ENCODE measurements at regions not wholly inside any gene's neighbourhood (a gene's known extent, or its start where the extent isn't known, plus 50 kb on each side); places are given as distances from the start of the nearest gene placed in this dataset.

DNA sequence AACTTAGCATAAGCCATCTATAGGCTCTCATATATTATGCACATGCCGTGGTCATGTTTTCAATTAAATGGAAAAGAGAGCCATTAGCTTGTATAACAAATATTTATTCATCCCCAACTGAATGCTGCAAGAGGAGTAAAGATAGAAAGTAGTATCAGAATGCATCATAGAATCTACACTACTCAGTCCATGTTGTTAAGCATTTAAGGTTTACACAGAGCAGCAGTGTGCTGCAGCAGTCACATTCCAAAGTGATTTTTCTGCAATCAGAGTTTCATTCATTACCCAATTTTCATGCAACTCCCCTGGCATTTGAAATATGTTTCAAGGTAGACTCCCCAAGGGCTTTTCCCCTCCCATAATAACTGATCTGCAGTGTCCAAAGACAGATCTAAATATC lies 82.2 kb upstream of the LMO3 start:
- Histone ChIP-seq H3K4me1 (ENCODE audit: insufficient read depth, low read length, poor library complexity, severe bottlenecking) (no peaks in the 10 kb centered on the region), H3K4me3 (ENCODE audit: low read depth, low read length, poor library complexity, severe bottlenecking) (no peak overlapping the region), H2AFZ (ENCODE audit: low read length) (no peak overlapping the region), H3K36me3 (ENCODE audit: insufficient read depth, low read length) (no peaks in the 10 kb centered on the region), H4K20me1 (ENCODE audit: insufficient read depth, low read length) (no peaks in the 10 kb centered on the region), H3K4me2 (ENCODE audit: low read length) (no peak overlapping the region), H3K79me2 (ENCODE audit: insufficient read depth, low read depth, low read length) (no peaks in the 10 kb centered on the region), H3K9me3 (ENCODE audit: low read length) (no peaks in the 10 kb centered on the region), H3K27ac (ENCODE audit: low read depth, low read length, poor library complexity, severe bottlenecking) (no peak overlapping the region), H3K9me2 (ENCODE audit: insufficient read depth, low read length) (no peaks in the 10 kb centered on the region)
- intact Hi-C loops (cut with micrococcal nuclease; ENCODE audit: unreplicated experiment): no loop called here
- ChIA-PET POLR2A (interaction anchor here (0.8 kb wide), 1 partner anchor 142 kb away, joined by 3 read pairs; no protein-coding TSS in a partner anchor), CTCF (ENCODE audit: unreplicated experiment) (no interaction called here)
- no peak for TF ChIP-seq EZH2phosphoT487 (IDR thresholded peaks at IDR 0.05; ENCODE audit: borderline replicate concordance, low read depth, low read length)
- TF ChIP-seq, protein P1, sequence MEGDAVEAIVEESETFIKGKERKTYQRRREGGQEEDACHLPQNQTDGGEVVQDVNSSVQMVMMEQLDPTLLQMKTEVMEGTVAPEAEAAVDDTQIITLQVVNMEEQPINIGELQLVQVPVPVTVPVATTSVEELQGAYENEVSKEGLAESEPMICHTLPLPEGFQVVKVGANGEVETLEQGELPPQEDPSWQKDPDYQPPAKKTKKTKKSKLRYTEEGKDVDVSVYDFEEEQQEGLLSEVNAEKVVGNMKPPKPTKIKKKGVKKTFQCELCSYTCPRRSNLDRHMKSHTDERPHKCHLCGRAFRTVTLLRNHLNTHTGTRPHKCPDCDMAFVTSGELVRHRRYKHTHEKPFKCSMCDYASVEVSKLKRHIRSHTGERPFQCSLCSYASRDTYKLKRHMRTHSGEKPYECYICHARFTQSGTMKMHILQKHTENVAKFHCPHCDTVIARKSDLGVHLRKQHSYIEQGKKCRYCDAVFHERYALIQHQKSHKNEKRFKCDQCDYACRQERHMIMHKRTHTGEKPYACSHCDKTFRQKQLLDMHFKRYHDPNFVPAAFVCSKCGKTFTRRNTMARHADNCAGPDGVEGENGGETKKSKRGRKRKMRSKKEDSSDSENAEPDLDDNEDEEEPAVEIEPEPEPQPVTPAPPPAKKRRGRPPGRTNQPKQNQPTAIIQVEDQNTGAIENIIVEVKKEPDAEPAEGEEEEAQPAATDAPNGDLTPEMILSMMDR (conservative IDR thresholded peaks at IDR 0.05; ENCODE audit: low read length): no peak
- DNase-seq (ENCODE audit: low spot score): no peak
- BruUV-seq (replicated peaks): no TSS peak

DNA sequence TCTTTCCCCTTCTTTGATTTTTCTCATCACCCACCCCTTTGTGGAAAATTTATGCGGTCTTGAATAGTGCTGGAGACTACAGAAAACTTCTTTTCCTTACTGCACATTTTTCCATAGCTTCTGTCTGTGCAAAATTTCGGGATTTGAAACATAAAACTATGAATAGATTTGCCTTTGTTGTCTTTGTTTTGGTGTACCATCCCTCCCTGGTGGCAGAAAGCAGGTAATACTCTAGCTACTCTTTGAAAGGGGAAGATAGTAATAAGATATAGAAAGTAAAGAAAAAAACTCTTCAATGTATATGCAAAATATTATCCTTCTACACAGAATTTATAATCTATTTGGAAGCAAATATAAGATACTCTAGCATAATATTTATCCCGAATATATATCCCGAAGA lies 79.1 kb upstream of the LMO3 start:
- TF ChIP-seq, protein P1 (conservative IDR thresholded peaks at IDR 0.05; ENCODE audit: low read length): peak; percentile 69
- TF ChIP-seq EZH2phosphoT487 (IDR thresholded peaks at IDR 0.05; ENCODE audit: borderline replicate concordance, low read depth, low read length): no peak
- Histone ChIP-seq H3K4me3 (ENCODE audit: low read depth, low read length, poor library complexity, severe bottlenecking) (no peak overlapping the region), H3K36me3 (ENCODE audit: insufficient read depth, low read length) (no peaks in the 10 kb centered on the region), H2AFZ (ENCODE audit: low read length) (no peak overlapping the region), H3K4me1 (ENCODE audit: insufficient read depth, low read length, poor library complexity, severe bottlenecking) (no peaks in the 10 kb centered on the region), H3K9me3 (ENCODE audit: low read length) (no peaks in the 10 kb centered on the region), H3K79me2 (ENCODE audit: insufficient read depth, low read depth, low read length) (no peaks in the 10 kb centered on the region), H3K4me2 (ENCODE audit: low read length) (no peak overlapping the region), H3K9me2 (ENCODE audit: insufficient read depth, low read length) (peaks cover 3% of the 10 kb centered on the region; the same call in 1 of the 2 replicates), H3K27ac (ENCODE audit: low read depth, low read length, poor library complexity, severe bottlenecking) (no peak overlapping the region), H4K20me1 (ENCODE audit: insufficient read depth, low read length) (no peaks in the 10 kb centered on the region)
- ChIA-PET CTCF (ENCODE audit: unreplicated experiment) (no interaction called here), POLR2A (interaction anchor here (0.7 to 2.1 kb wide), 4 partner anchors 11 to 1532 kb away, joined by 3 to 6 read pairs (median 4); no protein-coding TSS in a partner anchor)
- BruUV-seq (replicated peaks): no TSS peak
- DNase-seq (ENCODE audit: low spot score): no peak
- intact Hi-C loops (cut with micrococcal nuclease; ENCODE audit: unreplicated experiment): no loop called here

DNA sequence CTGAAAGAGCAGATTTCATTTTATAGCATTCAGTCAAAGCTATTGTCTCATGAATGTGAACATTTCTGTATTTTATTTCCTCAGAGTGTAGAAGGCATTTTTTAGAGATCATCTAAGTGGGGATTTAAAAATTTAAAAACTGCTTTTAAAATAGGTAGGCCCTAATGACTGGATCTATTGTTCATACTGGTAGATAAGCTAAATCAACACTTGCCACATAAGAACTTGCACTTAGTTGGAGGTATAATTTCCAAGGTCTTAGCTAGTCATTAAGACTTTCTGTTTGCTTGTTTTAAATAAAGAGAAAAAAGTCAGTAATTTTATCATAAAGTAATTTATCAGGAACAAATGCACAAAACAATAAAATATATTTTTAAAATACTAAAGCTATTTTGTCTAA lies 75.2 kb upstream of the LMO3 start:
- Histone ChIP-seq H3K36me3 (ENCODE audit: insufficient read depth, low read length) (no peaks in the 10 kb centered on the region), H3K4me1 (ENCODE audit: insufficient read depth, low read length, poor library complexity, severe bottlenecking) (no peaks in the 10 kb centered on the region), H3K79me2 (ENCODE audit: insufficient read depth, low read depth, low read length) (no peaks in the 10 kb centered on the region), H3K27ac (ENCODE audit: low read depth, low read length, poor library complexity, severe bottlenecking) (no peak overlapping the region), H3K9me3 (ENCODE audit: low read length) (no peaks in the 10 kb centered on the region), H3K9me2 (ENCODE audit: insufficient read depth, low read length) (peaks cover 3% of the 10 kb centered on the region; the same call in 1 of the 2 replicates), H3K4me2 (ENCODE audit: low read length) (no peak overlapping the region), H4K20me1 (ENCODE audit: insufficient read depth, low read length) (no peaks in the 10 kb centered on the region), H2AFZ (ENCODE audit: low read length) (no peak overlapping the region), H3K4me3 (ENCODE audit: low read depth, low read length, poor library complexity, severe bottlenecking) (no peak overlapping the region)
- TF ChIP-seq EZH2phosphoT487 (IDR thresholded peaks at IDR 0.05; ENCODE audit: borderline replicate concordance, low read depth, low read length): no peak
- TF ChIP-seq, protein P1 (conservative IDR thresholded peaks at IDR 0.05; ENCODE audit: low read length): no peak
- intact Hi-C loops (cut with micrococcal nuclease; ENCODE audit: unreplicated experiment): no loop called here
- no peak for DNase-seq (ENCODE audit: low spot score)
- POLR2A ChIA-PET: interaction anchor here (0.8 kb wide), 1 partner anchor 11 kb away, joined by 3 read pairs; no protein-coding TSS in a partner anchor
- BruUV-seq (replicated peaks): no TSS peak
- CTCF ChIA-PET (ENCODE audit: unreplicated experiment): no interaction called here
